GM04504 (cell line): ENCODE measurements at regions not wholly inside any gene's neighbourhood (a gene's known extent, or its start where the extent isn't known, plus 50 kb on each side); places are given as distances from the start of the nearest gene placed in this dataset.
"Not testable (repeated sequence)": the region's sequence is repeated elsewhere in the genome, so short reads cannot be mapped to it uniquely, and the experiment has no call there.

ENCODE experiments used
- DNase-seq: peaks from one replicate; pipeline ENCODE4 v3.0.0-alpha.2; 2012; ENCODE audit warnings: low read depth

- no peak for DNase-seq
Observed at GRCh38 chr21:35398346-35398982, 349.4 kb upstream of the RUNX1 start.

GRCh38 chr21:35397781-35398180 is 348.7 kb upstream of the RUNX1 start:
- DNase-seq = no peak

GRCh38 chr21:35396655-35397054 is 347.6 kb upstream of the RUNX1 start:
- no peak for DNase-seq

GRCh38 chr21:35395728-35396127 is 346.6 kb upstream of the RUNX1 start:
- no peak for DNase-seq

DNA sequence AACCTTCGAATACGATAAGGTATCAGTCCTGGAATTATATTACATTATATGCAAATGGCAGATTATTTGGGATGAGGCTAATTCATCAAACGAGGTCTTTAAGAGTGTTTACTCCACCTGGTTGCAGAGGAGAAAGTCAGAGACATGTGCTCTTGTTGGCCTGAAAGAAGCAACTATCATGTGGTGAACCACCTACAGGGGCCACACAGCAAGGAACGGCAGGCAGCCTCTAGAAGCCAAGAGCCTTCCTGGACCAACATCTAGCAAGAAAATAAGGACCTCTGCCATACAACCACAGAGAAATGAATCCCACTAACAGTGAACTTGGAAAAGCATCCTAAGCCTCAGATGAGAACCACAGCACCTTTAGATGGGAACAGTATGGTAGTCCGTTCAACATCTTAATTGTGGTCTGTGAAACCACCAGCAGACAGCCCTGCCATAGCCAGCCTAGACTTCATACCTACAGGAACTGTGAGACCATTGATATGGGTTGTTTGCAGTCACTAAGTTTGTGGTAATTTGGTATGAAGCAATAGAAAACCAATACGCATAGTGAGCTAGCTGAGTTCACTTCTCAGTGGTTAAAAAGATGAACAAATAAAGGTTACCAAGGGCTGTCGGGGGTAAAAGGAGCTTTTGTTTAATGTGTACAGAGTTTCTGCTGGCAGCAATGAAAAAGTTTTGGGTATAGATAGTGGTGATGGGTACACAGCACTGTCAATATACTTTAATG is 345.7 kb upstream of the RUNX1 start:
- no peak for DNase-seq

DNA sequence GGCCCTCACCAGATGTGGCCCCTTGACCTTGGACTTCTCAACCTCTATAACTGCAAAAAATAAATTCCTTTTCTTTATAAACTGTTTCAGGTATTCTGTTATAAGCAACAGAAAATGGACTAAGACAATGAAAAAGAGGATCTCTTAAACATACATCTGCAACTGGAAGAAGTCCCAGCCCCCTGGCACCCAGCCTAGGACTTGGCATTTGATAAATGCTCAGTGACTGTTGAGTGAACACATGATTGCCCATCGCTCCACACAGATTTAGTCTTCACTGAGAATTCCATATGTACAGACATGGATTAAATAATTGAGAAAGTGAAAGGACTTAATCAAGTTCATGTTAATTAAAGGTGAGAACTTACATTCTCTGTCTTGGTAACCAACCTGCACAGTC is 344.9 kb upstream of the RUNX1 start:
- no peak for DNase-seq

- DNase-seq = no peak
Observed at GRCh38 chr21:35390013-35390776, 341.1 kb upstream of the RUNX1 start.

DNA sequence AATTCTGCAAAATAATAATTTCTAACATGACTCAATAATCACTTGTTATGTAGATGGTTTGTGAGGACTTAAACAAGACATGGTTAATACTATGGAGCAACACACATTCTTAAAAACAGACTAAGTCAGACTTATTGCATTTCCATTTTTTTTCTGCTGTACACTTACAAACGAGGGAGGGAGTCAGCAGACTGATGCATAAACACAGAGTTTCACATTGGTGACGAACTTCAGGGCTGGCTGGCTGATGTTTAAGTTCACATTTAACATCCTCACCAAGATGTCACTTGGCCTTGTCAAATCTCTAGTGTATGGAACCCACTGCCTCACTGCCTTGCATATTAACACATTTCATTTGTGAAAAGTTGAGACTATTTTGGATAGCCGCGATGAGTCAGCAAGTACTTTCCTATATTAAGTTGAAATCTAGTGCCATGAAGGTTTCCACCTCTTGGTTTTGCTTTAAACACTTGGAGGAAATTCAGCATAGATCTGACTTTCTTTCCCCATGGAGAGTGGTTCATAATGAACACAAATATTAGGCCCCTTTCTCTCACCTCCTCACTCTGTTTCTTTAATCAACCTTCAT is 337.5 kb upstream of the RUNX1 start:
- no peak for DNase-seq

DNA sequence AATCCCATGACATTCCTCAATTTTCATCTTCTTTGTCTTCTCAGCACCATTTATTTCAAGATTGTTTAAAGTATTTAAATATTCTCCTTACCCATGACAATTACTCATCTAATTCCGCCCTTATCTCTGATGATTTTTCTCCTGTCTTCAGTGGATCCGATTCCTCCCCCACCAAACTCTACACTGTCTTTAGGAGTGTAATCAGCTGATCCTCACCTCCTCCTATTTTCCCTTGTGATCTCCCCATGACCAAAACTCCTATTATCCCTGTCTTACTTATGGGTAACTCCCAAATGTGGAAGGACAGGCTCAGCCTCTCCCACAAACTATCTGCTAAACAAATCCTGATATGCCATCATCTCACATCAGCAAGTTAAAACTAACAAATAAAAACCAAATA is 335.3 kb upstream of the RUNX1 start:
- DNase-seq = no peak

DNA sequence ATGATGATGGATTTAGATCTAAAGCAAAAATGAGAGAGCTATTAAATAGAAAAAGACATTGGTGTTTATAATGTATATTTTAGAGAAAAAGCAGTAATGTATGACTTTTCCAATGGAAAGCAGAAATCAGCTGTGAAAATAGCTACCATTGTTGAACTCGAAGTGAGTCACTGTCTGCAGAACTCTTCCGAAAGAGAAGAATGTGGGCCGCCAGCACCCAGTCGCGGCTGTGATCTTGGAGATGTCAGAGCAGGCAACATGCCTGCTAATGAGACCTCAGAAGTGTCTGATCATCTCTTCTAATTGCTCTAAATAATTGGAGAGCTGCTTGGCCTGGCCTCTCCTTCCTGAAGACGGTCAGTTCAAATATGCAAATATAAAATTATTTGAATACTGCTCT is 333.6 kb upstream of the RUNX1 start:
- no peak for DNase-seq

GRCh38 chr21:35381743-35382310 is 332.7 kb upstream of the RUNX1 start:
- no peak for DNase-seq

- not testable (repeated sequence) for DNase-seq
Observed at GRCh38 chr21:35380304-35380703, 331.2 kb upstream of the RUNX1 start.

DNA sequence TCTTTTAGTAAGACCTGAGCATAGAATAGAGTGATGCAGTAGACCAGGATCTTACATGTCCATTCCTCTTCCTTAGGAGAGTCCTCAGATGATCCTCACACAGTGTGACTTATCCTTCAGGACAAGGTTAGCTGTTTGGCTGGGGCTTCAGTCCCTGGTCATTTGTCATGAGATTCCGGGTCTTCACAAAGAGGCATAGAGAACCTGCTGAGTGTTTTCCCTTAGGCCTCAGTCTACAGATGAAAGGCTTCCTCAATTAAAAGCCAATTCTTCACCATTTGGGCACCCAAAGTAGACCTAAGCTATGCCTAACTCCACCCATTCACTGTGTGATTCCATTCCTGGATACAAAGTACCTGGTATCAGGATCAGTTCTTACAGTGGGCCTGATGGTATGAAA is 329.8 kb upstream of the RUNX1 start:
- no peak for DNase-seq

- DNase-seq = no peak
Observed at GRCh38 chr21:35377505-35378090, 328.5 kb upstream of the RUNX1 start.

GRCh38 chr21:35376406-35377135 is 327.5 kb upstream of the RUNX1 start:
- DNase-seq = no peak

DNA sequence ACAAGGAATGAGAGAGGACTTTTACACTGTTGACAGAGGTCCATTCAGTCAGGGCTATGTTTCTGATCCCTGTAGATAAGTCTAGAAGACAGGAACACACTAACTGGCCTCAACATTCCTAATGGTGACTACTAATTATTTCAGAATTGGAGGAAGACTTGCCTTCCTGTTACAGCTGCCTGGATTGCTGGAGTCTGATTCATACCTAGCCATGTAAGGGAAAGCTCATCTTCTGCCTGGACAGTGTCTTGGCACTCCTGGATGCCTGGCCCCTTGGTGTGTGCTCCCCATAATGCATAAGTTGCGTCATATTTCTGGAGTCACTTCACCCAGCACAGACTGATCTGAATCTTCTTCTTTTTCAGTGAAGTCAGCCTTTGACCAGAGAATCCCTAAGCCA is 326.0 kb upstream of the RUNX1 start:
- DNase-seq = peak; percentile 78

DNA sequence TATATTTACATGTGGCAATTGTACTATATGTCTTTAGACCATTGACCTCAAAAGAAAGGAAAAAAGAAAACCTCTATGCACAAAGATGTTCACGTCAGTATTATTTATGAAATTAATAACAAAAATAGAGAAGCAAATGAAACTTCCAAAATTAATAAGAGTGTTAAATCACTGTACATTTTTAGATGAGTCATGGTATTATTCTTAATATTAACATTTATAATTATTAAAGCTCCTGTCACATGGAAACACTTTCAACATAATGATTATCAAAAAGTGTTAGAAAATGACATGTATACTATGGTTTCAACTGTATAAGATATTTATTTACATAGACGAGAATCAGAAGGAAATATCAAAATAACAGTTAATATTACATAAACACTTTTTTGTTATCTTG is 324.9 kb upstream of the RUNX1 start:
- no peak for DNase-seq

DNA sequence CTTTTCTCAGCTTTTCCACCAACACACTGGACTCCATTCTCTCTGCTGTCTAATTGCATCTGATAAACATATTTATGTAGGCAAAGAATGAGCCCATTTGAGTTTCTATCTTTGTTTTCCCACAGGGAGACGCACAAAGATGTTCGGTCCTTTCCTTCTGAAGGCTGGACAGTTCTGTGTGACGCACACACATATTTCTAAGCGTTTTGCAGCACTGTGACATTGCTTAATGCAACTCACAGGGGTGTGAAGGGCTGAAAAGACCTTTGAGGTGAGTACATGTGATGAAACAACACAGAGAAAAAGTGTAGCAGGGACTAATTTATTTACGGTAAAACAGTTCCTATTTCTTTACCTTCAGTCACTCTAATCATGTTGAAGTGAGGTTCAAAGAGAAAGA is 323.1 kb upstream of the RUNX1 start:
- DNase-seq = no peak

GRCh38 chr21:35370671-35371070 is 321.6 kb upstream of the RUNX1 start:
- no peak for DNase-seq

GRCh38 chr21:35370071-35370470 is 321.0 kb upstream of the RUNX1 start:
- DNase-seq = no peak

- DNase-seq = no peak
Observed at GRCh38 chr21:35368326-35368725, 319.2 kb upstream of the RUNX1 start.
